ENCODE measurements at regions not wholly inside any gene's neighbourhood (a gene's known extent, or its start where the extent isn't known, plus 50 kb on each side); places are given as distances from the start of the nearest gene placed in this dataset.

DNA sequence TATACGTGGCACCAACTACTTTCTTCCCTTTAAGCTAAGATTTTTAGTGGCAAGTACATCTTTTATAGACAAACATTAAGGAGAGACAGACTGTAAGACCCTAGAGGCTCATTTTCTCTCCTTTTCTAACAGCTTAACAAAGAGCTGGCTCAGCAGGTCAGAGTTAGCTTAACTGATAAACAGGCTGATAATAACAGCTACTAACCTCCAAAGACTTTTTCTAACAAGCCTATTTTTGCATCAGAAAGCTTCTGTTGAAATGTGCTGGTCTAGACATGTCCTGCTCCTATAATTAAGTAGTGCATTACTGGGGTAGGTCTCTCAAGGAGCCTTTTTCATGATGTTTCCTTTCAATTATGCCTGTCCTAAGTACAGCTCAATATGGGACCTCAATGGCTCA is 238.2 kb upstream of the FAM3C start:
- TF ChIP-seq, protein P1, sequence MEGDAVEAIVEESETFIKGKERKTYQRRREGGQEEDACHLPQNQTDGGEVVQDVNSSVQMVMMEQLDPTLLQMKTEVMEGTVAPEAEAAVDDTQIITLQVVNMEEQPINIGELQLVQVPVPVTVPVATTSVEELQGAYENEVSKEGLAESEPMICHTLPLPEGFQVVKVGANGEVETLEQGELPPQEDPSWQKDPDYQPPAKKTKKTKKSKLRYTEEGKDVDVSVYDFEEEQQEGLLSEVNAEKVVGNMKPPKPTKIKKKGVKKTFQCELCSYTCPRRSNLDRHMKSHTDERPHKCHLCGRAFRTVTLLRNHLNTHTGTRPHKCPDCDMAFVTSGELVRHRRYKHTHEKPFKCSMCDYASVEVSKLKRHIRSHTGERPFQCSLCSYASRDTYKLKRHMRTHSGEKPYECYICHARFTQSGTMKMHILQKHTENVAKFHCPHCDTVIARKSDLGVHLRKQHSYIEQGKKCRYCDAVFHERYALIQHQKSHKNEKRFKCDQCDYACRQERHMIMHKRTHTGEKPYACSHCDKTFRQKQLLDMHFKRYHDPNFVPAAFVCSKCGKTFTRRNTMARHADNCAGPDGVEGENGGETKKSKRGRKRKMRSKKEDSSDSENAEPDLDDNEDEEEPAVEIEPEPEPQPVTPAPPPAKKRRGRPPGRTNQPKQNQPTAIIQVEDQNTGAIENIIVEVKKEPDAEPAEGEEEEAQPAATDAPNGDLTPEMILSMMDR (IDR thresholded peaks at IDR 0.05; ENCODE audit: extremely low read depth in 1 of 2, insufficient read depth in 1 of 2, low read depth in 1 of 2, low read length in 2 of 2): no peak
- no peak for TF ChIP-seq EZH2 (IDR thresholded peaks at IDR 0.05; ENCODE audit: borderline replicate concordance, low read depth, low read length, severe bottlenecking)
- no peak for TF ChIP-seq JUN (IDR thresholded peaks at IDR 0.05; ENCODE audit: borderline replicate concordance, insufficient read depth, insufficient read length, low read depth)
- no peak for TF ChIP-seq POLR2A (IDR thresholded peaks at IDR 0.05; ENCODE audit: low read depth, low read length)
- no peak for TF ChIP-seq FOS (IDR thresholded peaks at IDR 0.05; ENCODE audit: borderline replicate concordance, insufficient read depth, low read length)
- no peak for TF ChIP-seq POLR2AphosphoS5 (IDR thresholded peaks at IDR 0.05; ENCODE audit: insufficient read depth, low read depth, low read length)
- no peak for TF ChIP-seq MYC (IDR thresholded peaks at IDR 0.05; ENCODE audit: low read depth, low read length)
